ENCODE measurements at regions not wholly inside any gene's neighbourhood (a gene's known extent, or its start where the extent isn't known, plus 50 kb on each side); places are given as distances from the start of the nearest gene placed in this dataset.
"Not testable (repeated sequence)": the region's sequence is repeated elsewhere in the genome, so short reads cannot be mapped to it uniquely, and the experiment has no call there.

GRCh38 chr6:164628302-164628931 is 681.0 kb downstream of the C6orf118 start:
- Histone ChIP-seq H3K27me3 (no peaks in the 10 kb centered on the region), H3K4me1 (no peaks in the 10 kb centered on the region), H3K9me3 (no peaks in the 10 kb centered on the region), H3K4me3 (ENCODE audit: low read depth, low read length) (no peak overlapping the region), H3K36me3 (no peaks in the 10 kb centered on the region)
- TF ChIP-seq, protein P1, sequence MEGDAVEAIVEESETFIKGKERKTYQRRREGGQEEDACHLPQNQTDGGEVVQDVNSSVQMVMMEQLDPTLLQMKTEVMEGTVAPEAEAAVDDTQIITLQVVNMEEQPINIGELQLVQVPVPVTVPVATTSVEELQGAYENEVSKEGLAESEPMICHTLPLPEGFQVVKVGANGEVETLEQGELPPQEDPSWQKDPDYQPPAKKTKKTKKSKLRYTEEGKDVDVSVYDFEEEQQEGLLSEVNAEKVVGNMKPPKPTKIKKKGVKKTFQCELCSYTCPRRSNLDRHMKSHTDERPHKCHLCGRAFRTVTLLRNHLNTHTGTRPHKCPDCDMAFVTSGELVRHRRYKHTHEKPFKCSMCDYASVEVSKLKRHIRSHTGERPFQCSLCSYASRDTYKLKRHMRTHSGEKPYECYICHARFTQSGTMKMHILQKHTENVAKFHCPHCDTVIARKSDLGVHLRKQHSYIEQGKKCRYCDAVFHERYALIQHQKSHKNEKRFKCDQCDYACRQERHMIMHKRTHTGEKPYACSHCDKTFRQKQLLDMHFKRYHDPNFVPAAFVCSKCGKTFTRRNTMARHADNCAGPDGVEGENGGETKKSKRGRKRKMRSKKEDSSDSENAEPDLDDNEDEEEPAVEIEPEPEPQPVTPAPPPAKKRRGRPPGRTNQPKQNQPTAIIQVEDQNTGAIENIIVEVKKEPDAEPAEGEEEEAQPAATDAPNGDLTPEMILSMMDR (IDR thresholded peaks at IDR 0.05; ENCODE audit: low read depth, low read length), result no peak
- no peak for DNase-seq

- DNase-seq, result no peak
- H3K9me3 ChIP-seq, result no peaks in the 10 kb centered on the region
- no peaks in the 10 kb centered on the region for H3K4me1 ChIP-seq
- H3K4me3 ChIP-seq (ENCODE audit: low read depth, low read length), result no peak overlapping the region
- no peaks in the 10 kb centered on the region for H3K27me3 ChIP-seq
- TF ChIP-seq, protein P1 (IDR thresholded peaks at IDR 0.05; ENCODE audit: low read depth, low read length), result no peak
- H3K36me3 ChIP-seq, result no peaks in the 10 kb centered on the region
These were observed 692.4 kb downstream of the C6orf118 start for GRCh38 chr6:164616917-164617524.

DNA sequence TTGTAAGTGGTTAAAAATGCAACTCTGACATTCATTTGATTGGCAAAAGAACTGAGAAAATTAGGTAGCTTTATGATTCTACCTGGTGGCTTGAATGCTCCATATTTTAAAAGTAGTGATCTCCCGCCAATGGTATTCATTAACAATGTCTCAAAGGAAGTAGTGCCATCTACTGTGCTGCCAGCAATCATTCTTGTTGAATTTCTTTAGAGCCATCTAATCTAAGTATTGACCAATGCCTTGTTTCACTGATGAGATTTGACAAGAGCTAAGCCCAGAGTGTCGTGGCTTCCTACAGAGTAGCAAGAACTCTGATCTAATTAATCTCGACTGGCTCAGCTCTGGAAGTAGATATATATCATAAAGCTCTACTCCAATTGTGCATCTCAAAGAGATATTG is 696.7 kb downstream of the C6orf118 start:
- no peaks in the 10 kb centered on the region for H3K27me3 ChIP-seq
- H3K4me3 ChIP-seq (ENCODE audit: low read depth, low read length), result no peak overlapping the region
- no peaks in the 10 kb centered on the region for H3K36me3 ChIP-seq
- TF ChIP-seq, protein P1 (IDR thresholded peaks at IDR 0.05; ENCODE audit: low read depth, low read length), result no peak
- no peak for DNase-seq
- H3K9me3 ChIP-seq, result no peaks in the 10 kb centered on the region
- H3K4me1 ChIP-seq, result no peaks in the 10 kb centered on the region

GRCh38 chr6:164610859-164611258 is 698.5 kb downstream of the C6orf118 start:
- DNase-seq; H3K4me1 ChIP-seq; H3K36me3 ChIP-seq; H3K27me3 ChIP-seq; H3K4me3 ChIP-seq (ENCODE audit: low read depth, low read length); H3K9me3 ChIP-seq: not testable (repeated sequence)

- not testable (repeated sequence) for H3K4me1 ChIP-seq; DNase-seq; H3K27me3 ChIP-seq; H3K4me3 ChIP-seq (ENCODE audit: low read depth, low read length); H3K36me3 ChIP-seq; H3K9me3 ChIP-seq
These were observed 707.0 kb downstream of the C6orf118 start for GRCh38 chr6:164602415-164602814.

DNA sequence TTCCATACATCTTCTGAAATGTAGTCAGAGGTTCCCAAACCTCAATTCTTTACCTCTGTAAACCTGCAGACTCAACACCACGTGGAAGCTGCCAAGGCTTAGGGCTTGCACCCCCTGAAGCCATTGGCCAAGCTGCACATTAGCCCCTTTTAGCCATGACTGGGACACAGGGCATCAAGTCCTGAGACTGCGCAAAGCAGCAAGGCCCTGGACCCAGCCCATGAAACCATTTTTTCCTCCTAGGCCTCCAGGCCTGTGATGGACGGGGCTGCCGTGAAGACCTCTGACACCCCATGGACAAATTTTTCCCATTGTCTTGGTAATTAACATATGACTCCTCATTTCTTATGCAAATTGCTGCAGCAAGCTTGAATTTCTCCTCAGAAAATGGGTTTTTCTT is 727.8 kb downstream of the C6orf118 start:
- Histone ChIP-seq H3K36me3 (no peaks in the 10 kb centered on the region), H3K4me1 (no peaks in the 10 kb centered on the region), H3K4me3 (ENCODE audit: low read depth, low read length) (no peak overlapping the region), H3K27me3 (no peaks in the 10 kb centered on the region), H3K9me3 (no peaks in the 10 kb centered on the region)
- TF ChIP-seq, protein P1 (IDR thresholded peaks at IDR 0.05; ENCODE audit: low read depth, low read length), result no peak
- no peak for DNase-seq

DNA sequence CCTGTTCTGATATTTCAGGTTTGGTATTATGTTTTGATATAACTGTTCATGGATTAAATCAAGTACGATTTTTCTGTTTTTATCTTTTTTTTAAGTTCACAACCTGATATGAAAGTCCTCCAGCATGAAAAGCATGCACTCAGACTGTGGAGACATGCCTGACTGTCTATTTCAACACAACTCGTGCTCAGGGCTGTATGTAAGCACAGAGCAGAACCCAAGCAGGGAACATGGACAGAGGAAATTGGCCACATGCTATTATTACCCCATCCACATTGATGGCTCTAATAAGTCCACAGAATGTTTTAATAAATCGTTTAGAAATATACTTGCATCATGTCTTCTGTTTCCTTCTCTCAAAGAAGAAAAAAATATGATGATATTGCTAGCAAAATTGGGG is 730.4 kb downstream of the C6orf118 start:
- Histone ChIP-seq H3K4me3 (ENCODE audit: low read depth, low read length) (no peak overlapping the region), H3K9me3 (no peaks in the 10 kb centered on the region), H3K36me3 (no peaks in the 10 kb centered on the region), H3K4me1 (no peaks in the 10 kb centered on the region), H3K27me3 (no peaks in the 10 kb centered on the region)
- no peak for DNase-seq
- TF ChIP-seq, protein P1 (IDR thresholded peaks at IDR 0.05; ENCODE audit: low read depth, low read length), result no peak
